ENCODE measurements at regions not wholly inside any gene's neighbourhood (a gene's known extent, or its start where the extent isn't known, plus 50 kb on each side); places are given as distances from the start of the nearest gene placed in this dataset.

- DNase-seq (ENCODE audit: low spot score), result peak; percentile 44
Observed at GRCh38 chr5:159819591-159820411, 96.5 kb upstream of the ADRA1B start.

- DNase-seq (ENCODE audit: low spot score), result no peak
Observed at GRCh38 chr5:159820692-159821091, 95.6 kb upstream of the ADRA1B start.

- DNase-seq (ENCODE audit: low spot score), result no peak
Observed at GRCh38 chr5:159821461-159821940, 94.8 kb upstream of the ADRA1B start.

GRCh38 chr5:159824188-159825161, 91.8 kb upstream of the ADRA1B start:
- DNase-seq (ENCODE audit: low spot score), result no peak

- no peak for DNase-seq (ENCODE audit: low spot score)
Observed at GRCh38 chr5:159825551-159826051, 90.7 kb upstream of the ADRA1B start.

GRCh38 chr5:159826351-159827214, 89.7 kb upstream of the ADRA1B start:
- no peak for DNase-seq (ENCODE audit: low spot score)

GRCh38 chr5:159827861-159828260, 88.4 kb upstream of the ADRA1B start:
- DNase-seq (ENCODE audit: low spot score), result no peak

GRCh38 chr5:159832073-159832472, 84.2 kb upstream of the ADRA1B start:
- no peak for DNase-seq (ENCODE audit: low spot score)

GRCh38 chr5:159833088-159833487, 83.2 kb upstream of the ADRA1B start:
- no peak for DNase-seq (ENCODE audit: low spot score)

- DNase-seq (ENCODE audit: low spot score), result no peak
Observed at GRCh38 chr5:159833846-159834245, 82.4 kb upstream of the ADRA1B start.

GRCh38 chr5:159835548-159835947, 80.7 kb upstream of the ADRA1B start:
- DNase-seq (ENCODE audit: low spot score), result no peak

GRCh38 chr5:159836691-159837090, 79.6 kb upstream of the ADRA1B start:
- DNase-seq (ENCODE audit: low spot score), result no peak

GRCh38 chr5:159837860-159838259, 78.4 kb upstream of the ADRA1B start:
- no peak for DNase-seq (ENCODE audit: low spot score)

- no peak for DNase-seq (ENCODE audit: low spot score)
Observed at GRCh38 chr5:159838551-159839222, 77.6 kb upstream of the ADRA1B start.

GRCh38 chr5:159844267-159845121, 71.8 kb upstream of the ADRA1B start:
- no peak for DNase-seq (ENCODE audit: low spot score)

GRCh38 chr5:159849437-159850083, 66.7 kb upstream of the ADRA1B start:
- no peak for DNase-seq (ENCODE audit: low spot score)

GRCh38 chr5:159850160-159850559, 66.1 kb upstream of the ADRA1B start:
- no peak for DNase-seq (ENCODE audit: low spot score)

- no peak for DNase-seq (ENCODE audit: low spot score)
Observed at GRCh38 chr5:159851053-159851452, 65.2 kb upstream of the ADRA1B start.

- no peak for DNase-seq (ENCODE audit: low spot score)
Observed at GRCh38 chr5:159854916-159855315, 61.4 kb upstream of the ADRA1B start.

All from ureter (tissue), 1 donor.